WTC11 (cell line): ENCODE measurements at regions not wholly inside any gene's neighbourhood (a gene's known extent, or its start where the extent isn't known, plus 50 kb on each side); places are given as distances from the start of the nearest gene placed in this dataset.

Experiments
- ATAC-seq: fragments of 200-7000 bp; cut with Tn5 transposase; 2 replicates; pipeline ENCODE4 v1.10.0; 2021; ENCODE audit warnings: mild to moderate bottlenecking, moderate library complexity
- CTCF ChIA-PET: fragments of 300-600 bp; sonication (Branson Sonifier 250); formaldehyde crosslinking; loops from one replicate; lab custom pipeline; 2021; ENCODE audit warnings: antibody characterized with exemption; lab: Charles Lee
- POLR2A ChIA-PET: fragments of 350-600 bp; sonication (Branson Sonifier 250); formaldehyde crosslinking; loops from one replicate; lab custom pipeline; 2021; ENCODE audit warnings: antibody characterized with exemption; lab: Charles Lee
- DNase-seq: peaks from one replicate; pipeline ENCODE4 v3.0.0; 2021; ENCODE audit warnings: low spot score
- H3K27ac Mint-ChIP-seq: 2 replicates; pipeline ENCODE4 v1.8.0; 2021; ENCODE audit warnings: mixed read lengths
- H3K27me3 Mint-ChIP-seq: 2 replicates; pipeline ENCODE4 v1.8.0; 2021; ENCODE audit warnings: low read depth, mild to moderate bottlenecking, moderate library complexity, mixed read lengths
- H3K36me3 Mint-ChIP-seq: 2 replicates; pipeline ENCODE4 v1.8.0; 2021; ENCODE audit warnings: mixed read lengths
- H3K4me1 Mint-ChIP-seq: 2 replicates; pipeline ENCODE4 v1.8.0; 2022; ENCODE audit warnings: mixed read lengths
- H3K4me3 Mint-ChIP-seq: 2 replicates; pipeline ENCODE4 v1.8.0; 2021; ENCODE audit warnings: mild to moderate bottlenecking, moderate library complexity, mixed read lengths
- H3K9me3 Mint-ChIP-seq: 2 replicates; pipeline ENCODE4 v1.8.0; 2021; ENCODE audit warnings: mixed read lengths
- FOXK1 ChIP-seq: sonication (generic); formaldehyde crosslinking; IDR thresholded peaks from 2 replicates; pipeline ENCODE4 v1.8.0; 2022; ENCODE audit warnings: mild to moderate bottlenecking, moderate library complexity, missing genetic modification reagents
- FOXP1 ChIP-seq: sonication (generic); formaldehyde crosslinking; IDR thresholded peaks from 2 replicates; pipeline ENCODE4 v1.8.0; 2022; ENCODE audit warnings: missing genetic modification reagents, mild to moderate bottlenecking, moderate library complexity, borderline replicate concordance
- GABPB1 ChIP-seq: sonication (generic); formaldehyde crosslinking; IDR thresholded peaks from 2 replicates; pipeline ENCODE4 v1.8.1; 2023; ENCODE audit warnings: mild to moderate bottlenecking, missing genetic modification reagents
- KAT7 ChIP-seq: sonication (generic); formaldehyde crosslinking; IDR thresholded peaks from 2 replicates; pipeline ENCODE4 v1.8.1; 2023; ENCODE audit warnings: missing genetic modification reagents, mild to moderate bottlenecking, borderline replicate concordance
- NR1H2 ChIP-seq: sonication (generic); formaldehyde crosslinking; IDR thresholded peaks from 2 replicates; pipeline ENCODE4 v1.9.0; 2021; ENCODE audit warnings: mild to moderate bottlenecking, moderate library complexity, missing genetic modification reagents
- RELA ChIP-seq: sonication (generic); formaldehyde crosslinking; IDR thresholded peaks from 2 replicates; pipeline ENCODE4 v1.8.1; 2022; ENCODE audit warnings: missing genetic modification reagents, mild to moderate bottlenecking, borderline replicate concordance
- SMAD4 ChIP-seq: sonication (generic); formaldehyde crosslinking; IDR thresholded peaks from 2 replicates; pipeline ENCODE4 v1.8.0; 2022; ENCODE audit warnings: mild to moderate bottlenecking, missing genetic modification reagents
- SP1 ChIP-seq: sonication (generic); formaldehyde crosslinking; conservative IDR thresholded peaks from 2 replicates; pipeline ENCODE4 v1.8.1; 2022; ENCODE audit warnings: missing genetic modification reagents
- TEAD1 ChIP-seq: sonication (generic); formaldehyde crosslinking; IDR thresholded peaks from 2 replicates; pipeline ENCODE4 v1.8.0; 2022; ENCODE audit warnings: mild to moderate bottlenecking, missing genetic modification reagents
- ZBTB43 ChIP-seq: sonication (generic); formaldehyde crosslinking; IDR thresholded peaks from 2 replicates; pipeline ENCODE4 v1.8.1; 2023; ENCODE audit warnings: mild to moderate bottlenecking, missing genetic modification reagents
- ZNF138 ChIP-seq: sonication (generic); formaldehyde crosslinking; conservative IDR thresholded peaks from 2 replicates; pipeline ENCODE4 v1.8.1; 2022; ENCODE audit warnings: mild to moderate bottlenecking, moderate library complexity, missing genetic modification reagents
- ZNF263 ChIP-seq: sonication (generic); formaldehyde crosslinking; IDR thresholded peaks from 2 replicates; pipeline ENCODE4 v1.8.1; 2022; ENCODE audit warnings: low read depth, mild to moderate bottlenecking, moderate library complexity, missing genetic modification reagents
- ZNF281 ChIP-seq: sonication (generic); formaldehyde crosslinking; IDR thresholded peaks from 2 replicates; pipeline ENCODE4 v1.8.0; 2023; ENCODE audit warnings: mild to moderate bottlenecking, missing genetic modification reagents
- TF ChIP-seq, protein P1 (sequence below): sonication (generic); formaldehyde crosslinking; IDR thresholded peaks from 2 replicates; pipeline ENCODE4 v1.8.0; 2022; ENCODE audit warnings: missing genetic modification reagents
- TF ChIP-seq, protein P2 (sequence below): sonication (generic); formaldehyde crosslinking; IDR thresholded peaks from 2 replicates; pipeline ENCODE4 v1.8.0; 2023; ENCODE audit warnings: missing genetic modification reagents
- TF ChIP-seq, protein P3 (sequence below): sonication (generic); formaldehyde crosslinking; IDR thresholded peaks from 2 replicates; pipeline ENCODE4 v1.8.1; 2022; ENCODE audit warnings: low read depth, missing genetic modification reagents, borderline replicate concordance
- TF ChIP-seq, protein P4 (sequence below): sonication (generic); formaldehyde crosslinking; conservative IDR thresholded peaks from 2 replicates; pipeline ENCODE4 v1.8.1; 2022; ENCODE audit warnings: mild to moderate bottlenecking, missing genetic modification reagents

DNA sequence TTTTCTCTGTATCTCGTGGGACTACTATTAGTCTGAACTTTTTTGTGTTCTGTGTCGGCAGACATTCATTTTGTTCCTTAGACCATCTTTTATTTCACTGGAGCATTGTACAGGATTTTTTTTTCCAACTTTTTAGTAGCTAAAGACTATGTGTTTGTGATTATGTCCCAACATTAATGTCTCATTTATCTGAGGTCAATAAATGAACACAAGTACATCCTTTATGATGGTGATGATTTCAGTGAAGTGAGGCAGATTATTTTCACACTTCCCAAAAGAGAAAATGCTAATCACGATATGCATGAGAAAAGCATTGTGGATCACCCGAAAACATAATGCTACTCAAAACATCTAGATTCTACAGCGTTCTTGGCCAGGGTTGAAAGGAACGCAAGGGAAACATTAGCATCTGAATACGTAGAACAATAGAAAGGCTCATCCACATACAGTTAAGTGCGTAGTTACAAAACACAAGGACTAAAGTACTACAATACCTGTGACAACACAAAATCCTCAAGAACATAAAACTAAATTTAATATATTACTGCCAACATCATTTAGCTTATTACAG, 981.7 kb upstream of the NCAM2 start:
- peak overlapping the region; percentile 66 for H3K27ac Mint-ChIP-seq
- peak overlapping the region; percentile 3; the same call in 1 of the 2 replicates for H3K4me3 Mint-ChIP-seq
- H3K36me3 Mint-ChIP-seq, result 0 out of 2 replicates have a peak, but pooled peaks cover 2% of the 10 kb centered on the region
- H3K9me3 Mint-ChIP-seq, result peaks cover under 1% of the 10 kb centered on the region; the same call in 1 of the 2 replicates
- H3K4me1 Mint-ChIP-seq, result peaks cover 35% of the 10 kb centered on the region
- peak; percentile 76 for ATAC-seq
- POLR2A ChIA-PET, result no interaction called here
- no peaks in the 10 kb centered on the region for H3K27me3 Mint-ChIP-seq
- TF ChIP-seq FOXP1 (CRISPR knock-in tag), result no peak
- TF ChIP-seq, protein P1, sequence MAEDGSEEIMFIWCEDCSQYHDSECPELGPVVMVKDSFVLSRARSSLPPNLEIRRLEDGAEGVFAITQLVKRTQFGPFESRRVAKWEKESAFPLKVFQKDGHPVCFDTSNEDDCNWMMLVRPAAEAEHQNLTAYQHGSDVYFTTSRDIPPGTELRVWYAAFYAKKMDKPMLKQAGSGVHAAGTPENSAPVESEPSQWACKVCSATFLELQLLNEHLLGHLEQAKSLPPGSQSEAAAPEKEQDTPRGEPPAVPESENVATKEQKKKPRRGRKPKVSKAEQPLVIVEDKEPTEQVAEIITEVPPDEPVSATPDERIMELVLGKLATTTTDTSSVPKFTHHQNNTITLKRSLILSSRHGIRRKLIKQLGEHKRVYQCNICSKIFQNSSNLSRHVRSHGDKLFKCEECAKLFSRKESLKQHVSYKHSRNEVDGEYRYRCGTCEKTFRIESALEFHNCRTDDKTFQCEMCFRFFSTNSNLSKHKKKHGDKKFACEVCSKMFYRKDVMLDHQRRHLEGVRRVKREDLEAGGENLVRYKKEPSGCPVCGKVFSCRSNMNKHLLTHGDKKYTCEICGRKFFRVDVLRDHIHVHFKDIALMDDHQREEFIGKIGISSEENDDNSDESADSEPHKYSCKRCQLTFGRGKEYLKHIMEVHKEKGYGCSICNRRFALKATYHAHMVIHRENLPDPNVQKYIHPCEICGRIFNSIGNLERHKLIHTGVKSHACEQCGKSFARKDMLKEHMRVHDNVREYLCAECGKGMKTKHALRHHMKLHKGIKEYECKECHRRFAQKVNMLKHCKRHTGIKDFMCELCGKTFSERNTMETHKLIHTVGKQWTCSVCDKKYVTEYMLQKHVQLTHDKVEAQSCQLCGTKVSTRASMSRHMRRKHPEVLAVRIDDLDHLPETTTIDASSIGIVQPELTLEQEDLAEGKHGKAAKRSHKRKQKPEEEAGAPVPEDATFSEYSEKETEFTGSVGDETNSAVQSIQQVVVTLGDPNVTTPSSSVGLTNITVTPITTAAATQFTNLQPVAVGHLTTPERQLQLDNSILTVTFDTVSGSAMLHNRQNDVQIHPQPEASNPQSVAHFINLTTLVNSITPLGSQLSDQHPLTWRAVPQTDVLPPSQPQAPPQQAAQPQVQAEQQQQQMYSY (CRISPR knock-in tag), result no peak
- no peak for TF ChIP-seq KAT7 (CRISPR knock-in tag)
- TF ChIP-seq, protein P2, sequence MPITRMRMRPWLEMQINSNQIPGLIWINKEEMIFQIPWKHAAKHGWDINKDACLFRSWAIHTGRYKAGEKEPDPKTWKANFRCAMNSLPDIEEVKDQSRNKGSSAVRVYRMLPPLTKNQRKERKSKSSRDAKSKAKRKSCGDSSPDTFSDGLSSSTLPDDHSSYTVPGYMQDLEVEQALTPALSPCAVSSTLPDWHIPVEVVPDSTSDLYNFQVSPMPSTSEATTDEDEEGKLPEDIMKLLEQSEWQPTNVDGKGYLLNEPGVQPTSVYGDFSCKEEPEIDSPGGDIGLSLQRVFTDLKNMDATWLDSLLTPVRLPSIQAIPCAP (CRISPR knock-in tag), result no peak
- no peak for TF ChIP-seq GABPB1 (CRISPR knock-in tag)
- no peak for TF ChIP-seq TEAD1 (CRISPR knock-in tag)
- TF ChIP-seq FOXK1 (CRISPR knock-in tag), result no peak
- no peak for TF ChIP-seq SP1 (CRISPR knock-in tag)
- TF ChIP-seq ZBTB43 (CRISPR knock-in tag), result no peak
- no peak for TF ChIP-seq ZNF138 (CRISPR knock-in tag)
- TF ChIP-seq, protein P3, sequence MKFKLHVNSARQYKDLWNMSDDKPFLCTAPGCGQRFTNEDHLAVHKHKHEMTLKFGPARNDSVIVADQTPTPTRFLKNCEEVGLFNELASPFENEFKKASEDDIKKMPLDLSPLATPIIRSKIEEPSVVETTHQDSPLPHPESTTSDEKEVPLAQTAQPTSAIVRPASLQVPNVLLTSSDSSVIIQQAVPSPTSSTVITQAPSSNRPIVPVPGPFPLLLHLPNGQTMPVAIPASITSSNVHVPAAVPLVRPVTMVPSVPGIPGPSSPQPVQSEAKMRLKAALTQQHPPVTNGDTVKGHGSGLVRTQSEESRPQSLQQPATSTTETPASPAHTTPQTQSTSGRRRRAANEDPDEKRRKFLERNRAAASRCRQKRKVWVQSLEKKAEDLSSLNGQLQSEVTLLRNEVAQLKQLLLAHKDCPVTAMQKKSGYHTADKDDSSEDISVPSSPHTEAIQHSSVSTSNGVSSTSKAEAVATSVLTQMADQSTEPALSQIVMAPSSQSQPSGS (CRISPR knock-in tag), result no peak
- no peak for TF ChIP-seq RELA (CRISPR knock-in tag)
- TF ChIP-seq SMAD4 (CRISPR knock-in tag), result no peak
- TF ChIP-seq, protein P4, sequence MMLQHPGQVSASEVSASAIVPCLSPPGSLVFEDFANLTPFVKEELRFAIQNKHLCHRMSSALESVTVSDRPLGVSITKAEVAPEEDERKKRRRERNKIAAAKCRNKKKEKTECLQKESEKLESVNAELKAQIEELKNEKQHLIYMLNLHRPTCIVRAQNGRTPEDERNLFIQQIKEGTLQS (CRISPR knock-in tag), result no peak
- TF ChIP-seq NR1H2, result no peak
- no peak for TF ChIP-seq ZNF281 (CRISPR knock-in tag)
- no peak for TF ChIP-seq ZNF263
- no peak for DNase-seq
- CTCF ChIA-PET, result no interaction called here
